Epithelial cell of esophagus (primary cell): ENCODE measurements at regions not wholly inside any gene's neighbourhood (a gene's known extent, or its start where the extent isn't known, plus 50 kb on each side); places are given as distances from the start of the nearest gene placed in this dataset.
A peak's percentile ranks its signal among the peaks of the same experiment; 100 is the strongest.

Experiments used
- DNase-seq: peaks from one replicate; pipeline ENCODE4 v3.0.0; 2010; ENCODE audit warnings: low read depth
- H3K4me3 ChIP-seq: 2 replicates; pipeline ENCODE4 v1.5.1; 2011; ENCODE audit warnings: mild to moderate bottlenecking, low read length, control low read depth
- TF ChIP-seq, protein P1 (sequence below): IDR thresholded peaks from 2 replicates; pipeline ENCODE4 v1.5.1; 2011; ENCODE audit warnings: low read depth, mild to moderate bottlenecking, low read length, control low read depth, inconsistent platforms; ENCODE audit not compliant: insufficient read depth; ENCODE audit errors: missing control alignments

DNA sequence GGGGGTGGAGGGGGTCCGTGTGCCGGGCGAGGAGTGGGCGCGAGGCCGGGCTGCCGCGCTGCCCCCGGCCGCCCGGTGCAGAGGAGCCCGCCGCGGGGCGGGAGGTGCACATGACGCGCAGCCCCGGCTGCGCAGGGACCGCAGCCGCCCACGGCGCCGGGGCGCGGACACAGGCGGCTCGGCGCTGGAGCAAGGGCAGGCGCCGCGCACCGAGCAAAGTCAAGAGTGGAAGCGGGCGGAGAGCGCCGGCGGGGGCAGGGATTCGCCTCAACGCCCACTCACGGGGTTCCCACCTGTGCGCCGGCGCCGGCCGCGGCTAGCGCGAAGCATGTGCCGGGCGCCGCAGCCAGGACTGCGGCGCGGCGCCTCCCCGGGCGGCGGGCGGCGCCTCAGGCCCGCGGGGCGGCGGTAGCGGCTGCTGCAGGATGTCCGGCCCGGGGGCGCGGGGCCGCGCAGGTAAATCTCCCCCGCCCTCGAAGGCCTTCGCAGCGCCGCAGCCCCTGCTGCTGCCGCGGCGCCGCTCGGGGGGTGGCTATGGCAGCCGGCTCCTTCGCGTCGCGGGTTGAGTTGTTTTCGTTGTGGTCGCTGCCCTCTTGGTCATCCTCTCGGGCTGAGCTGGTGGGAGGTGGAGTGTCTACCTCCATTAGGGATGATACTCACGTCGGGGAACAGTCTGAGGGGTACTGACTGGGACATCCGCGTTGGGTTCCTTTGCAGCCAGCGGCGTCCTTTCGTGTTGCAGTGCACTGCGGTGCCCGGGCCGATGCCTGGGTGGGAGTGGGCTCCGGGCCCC, 216.3 kb upstream of the DTNA start:
- DNase-seq: peak; percentile 34
- peak overlapping the region; percentile 46 for H3K4me3 ChIP-seq
- TF ChIP-seq, protein P1, sequence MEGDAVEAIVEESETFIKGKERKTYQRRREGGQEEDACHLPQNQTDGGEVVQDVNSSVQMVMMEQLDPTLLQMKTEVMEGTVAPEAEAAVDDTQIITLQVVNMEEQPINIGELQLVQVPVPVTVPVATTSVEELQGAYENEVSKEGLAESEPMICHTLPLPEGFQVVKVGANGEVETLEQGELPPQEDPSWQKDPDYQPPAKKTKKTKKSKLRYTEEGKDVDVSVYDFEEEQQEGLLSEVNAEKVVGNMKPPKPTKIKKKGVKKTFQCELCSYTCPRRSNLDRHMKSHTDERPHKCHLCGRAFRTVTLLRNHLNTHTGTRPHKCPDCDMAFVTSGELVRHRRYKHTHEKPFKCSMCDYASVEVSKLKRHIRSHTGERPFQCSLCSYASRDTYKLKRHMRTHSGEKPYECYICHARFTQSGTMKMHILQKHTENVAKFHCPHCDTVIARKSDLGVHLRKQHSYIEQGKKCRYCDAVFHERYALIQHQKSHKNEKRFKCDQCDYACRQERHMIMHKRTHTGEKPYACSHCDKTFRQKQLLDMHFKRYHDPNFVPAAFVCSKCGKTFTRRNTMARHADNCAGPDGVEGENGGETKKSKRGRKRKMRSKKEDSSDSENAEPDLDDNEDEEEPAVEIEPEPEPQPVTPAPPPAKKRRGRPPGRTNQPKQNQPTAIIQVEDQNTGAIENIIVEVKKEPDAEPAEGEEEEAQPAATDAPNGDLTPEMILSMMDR: no peak

DNA sequence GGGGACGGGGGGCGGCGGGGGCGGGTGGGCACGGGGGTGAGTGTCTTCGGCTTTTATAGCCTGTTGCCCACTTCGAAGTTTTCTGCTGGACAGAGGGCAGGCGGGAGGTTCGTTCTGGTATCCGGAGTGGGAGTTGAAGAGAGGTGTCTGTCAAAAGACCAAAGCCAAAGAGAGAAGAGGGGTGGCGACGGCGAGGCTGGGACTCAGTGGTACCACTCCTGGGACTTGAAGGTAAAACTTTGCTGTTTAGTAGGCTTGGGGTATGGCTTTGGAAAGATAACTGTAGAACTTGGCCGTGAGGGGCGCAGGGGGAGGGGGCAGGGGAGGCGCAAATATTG, 215.8 kb upstream of the DTNA start:
- H3K4me3 ChIP-seq: no peak overlapping the region
- DNase-seq: no peak
- TF ChIP-seq, protein P1: no peak

DNA sequence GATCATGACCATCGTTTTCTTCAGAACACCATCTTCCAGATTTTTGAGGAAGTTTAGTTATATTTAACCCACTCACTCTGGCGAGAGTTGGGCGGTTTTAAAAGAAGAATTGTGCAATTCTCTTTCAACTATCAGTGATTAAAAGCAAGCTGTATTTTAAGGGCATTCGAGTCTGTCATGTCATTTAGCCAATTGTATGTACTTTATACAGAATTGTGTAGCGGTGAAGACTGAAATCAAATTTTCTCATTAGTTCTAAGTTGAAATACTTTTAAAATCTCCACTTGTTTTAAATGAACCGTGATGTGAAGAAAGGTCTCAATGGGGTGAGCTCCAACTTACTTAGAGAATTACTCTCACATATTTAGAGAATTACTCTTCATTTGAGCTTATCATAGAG, 214.6 kb upstream of the DTNA start:
- no peak overlapping the region for H3K4me3 ChIP-seq
- TF ChIP-seq, protein P1: no peak
- DNase-seq: no peak

DNA sequence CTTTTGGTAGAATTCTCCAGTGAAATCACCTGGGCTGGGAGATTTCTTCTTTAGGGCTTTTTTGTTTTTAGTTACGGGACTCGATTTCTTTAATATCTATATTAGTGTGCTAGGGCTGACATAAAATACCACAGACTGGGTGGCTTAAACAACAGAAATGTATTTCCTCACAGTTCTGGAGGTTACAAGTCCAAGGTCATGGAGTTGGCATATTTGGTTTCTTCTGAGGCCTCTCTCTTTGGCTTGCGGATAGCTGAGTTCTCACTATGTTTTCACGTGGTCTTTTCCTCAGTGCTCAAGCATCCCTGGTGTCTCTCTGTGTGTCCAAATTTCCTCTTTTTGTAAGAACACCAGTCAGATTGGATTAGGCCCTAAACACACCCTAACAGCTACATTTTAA, 208.5 kb upstream of the DTNA start:
- no peak overlapping the region for H3K4me3 ChIP-seq
- DNase-seq: no peak
- TF ChIP-seq, protein P1: no peak

DNA sequence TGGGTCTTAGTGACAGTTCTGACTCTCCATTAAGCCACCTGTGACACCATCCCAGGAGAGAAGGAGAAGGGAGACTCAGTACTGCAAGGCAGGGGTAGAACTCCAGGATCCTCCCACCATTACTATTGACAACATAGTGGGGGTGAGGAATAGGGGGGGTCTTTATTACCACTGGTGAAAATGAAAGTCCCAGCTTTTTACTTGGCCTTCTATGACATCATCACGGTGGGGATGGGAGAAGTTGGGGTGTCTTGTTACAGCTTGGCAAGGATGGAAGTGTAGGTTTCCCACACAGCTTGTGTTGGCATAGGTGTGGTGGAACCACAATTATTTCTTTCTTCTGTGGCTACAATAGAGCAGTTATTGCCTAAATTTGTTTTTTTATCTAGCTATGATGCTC, 203.9 kb upstream of the DTNA start:
- TF ChIP-seq, protein P1: no peak
- DNase-seq: no peak
- no peak overlapping the region for H3K4me3 ChIP-seq

DNA sequence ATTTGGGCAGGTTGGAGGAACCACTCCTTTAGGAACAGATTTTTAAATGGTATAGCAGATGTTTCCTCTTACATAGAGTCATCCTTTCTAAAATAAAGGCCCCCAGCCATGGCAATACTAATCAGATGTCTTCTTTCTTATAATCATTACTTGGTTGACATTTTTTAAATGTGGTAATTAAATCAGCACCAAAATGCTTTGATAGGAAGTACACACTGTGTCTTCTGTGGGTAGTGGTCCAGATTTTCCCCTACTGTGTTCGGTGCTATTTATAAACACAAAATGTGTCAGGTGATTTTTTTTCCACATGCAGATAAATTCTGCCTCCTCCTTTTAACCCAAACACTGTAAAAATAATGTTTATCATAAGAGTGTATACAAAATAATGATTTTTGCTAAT, 200.9 kb upstream of the DTNA start:
- H3K4me3 ChIP-seq: no peak overlapping the region
- TF ChIP-seq, protein P1: no peak
- DNase-seq: no peak

DNA sequence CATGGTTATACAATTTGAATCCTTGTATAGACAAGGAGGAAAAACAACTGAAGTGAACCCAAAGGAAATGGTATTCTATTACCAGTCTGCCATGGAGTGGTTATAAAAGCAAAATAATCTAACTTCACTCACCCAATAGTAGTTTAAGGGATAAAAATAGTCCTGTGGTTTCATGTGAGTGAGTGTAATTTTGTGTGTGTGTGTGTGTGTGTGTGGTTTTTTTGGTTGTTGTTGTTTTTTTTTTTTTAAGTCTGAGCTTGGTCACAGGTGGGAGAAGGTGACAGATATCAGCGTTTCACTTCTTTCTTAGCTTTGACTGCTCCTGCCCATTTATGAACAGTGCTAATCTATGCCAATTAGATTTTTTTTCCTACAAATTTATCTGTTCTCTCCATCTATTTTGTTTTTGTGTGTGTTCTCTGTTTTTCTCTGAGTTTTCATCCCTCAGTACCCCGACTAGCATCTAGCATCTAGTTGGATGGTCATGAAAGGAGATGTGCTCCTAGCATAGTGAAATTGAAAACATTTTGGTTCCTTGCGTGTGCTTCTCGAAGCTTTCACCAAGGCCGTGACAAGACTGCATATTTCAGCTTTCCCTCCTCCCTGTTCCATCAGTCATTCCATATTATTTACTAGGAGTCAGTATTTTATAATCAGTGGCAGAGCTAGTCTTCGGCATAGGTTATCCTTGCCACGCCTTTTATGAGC, 200.1 kb upstream of the DTNA start:
- TF ChIP-seq, protein P1: no peak
- H3K4me3 ChIP-seq: no peak overlapping the region
- DNase-seq: no peak
